Trophoblast cell (in vitro differentiated cells and primary cell): ENCODE measurements at regions not wholly inside any gene's neighbourhood (a gene's known extent, or its start where the extent isn't known, plus 50 kb on each side); places are given as distances from the start of the nearest gene placed in this dataset.

Experiments
- DNase-seq, 2 donors: peaks; one replicate each; pipeline ENCODE4 v3.0.0-alpha.2; 2016
- H2AFZ ChIP-seq: 2 replicates; pipeline ENCODE4 v1.6.1; 2013; ENCODE audit warnings: low read length, moderate library complexity, mild to moderate bottlenecking; ENCODE audit not compliant: insufficient read depth, poor library complexity
- H2AK5ac ChIP-seq: 2 replicates; pipeline ENCODE4 v1.6.1; 2013; ENCODE audit warnings: mild to moderate bottlenecking, low read length
- H2BK120ac ChIP-seq: 2 replicates; pipeline ENCODE4 v1.6.1; 2013; ENCODE audit warnings: low read length, mild to moderate bottlenecking, moderate library complexity; ENCODE audit not compliant: insufficient read depth, poor library complexity
- H2BK12ac ChIP-seq: 2 replicates; pipeline ENCODE4 v1.6.1; 2013; ENCODE audit warnings: mild to moderate bottlenecking, low read length, moderate library complexity
- H2BK5ac ChIP-seq: 2 replicates; pipeline ENCODE4 v1.6.1; 2013; ENCODE audit warnings: low read length, low read depth, moderate library complexity, mild to moderate bottlenecking; ENCODE audit not compliant: poor library complexity
- H3K14ac ChIP-seq: 2 replicates; pipeline ENCODE4 v1.6.1; 2013; ENCODE audit warnings: mild to moderate bottlenecking, low read length
- H3K18ac ChIP-seq: 2 replicates; pipeline ENCODE4 v1.6.1; 2013; ENCODE audit warnings: mild to moderate bottlenecking, low read length
- H3K23ac ChIP-seq: 2 replicates; pipeline ENCODE4 v1.6.1; 2013; ENCODE audit warnings: low read length
- H3K27ac ChIP-seq: 2 replicates; pipeline ENCODE4 v1.5.1; 2013; ENCODE audit warnings: low read depth, mild to moderate bottlenecking, inconsistent platforms, low read length, moderate library complexity
- H3K27me3 ChIP-seq: 2 replicates; pipeline ENCODE4 v1.6.1; 2013; ENCODE audit warnings: inconsistent platforms, mild to moderate bottlenecking, low read length, moderate library complexity; ENCODE audit not compliant: insufficient read depth
- H3K36me3 ChIP-seq, 2 experiments: 1 replicate in 1 of 2; 2 replicates in 1 of 2; pipeline ENCODE4 v1.6.1; 2013; ENCODE audit warnings: low read length in 2 of 2, mild to moderate bottlenecking in 2 of 2, moderate library complexity in 1 of 2; ENCODE audit not compliant: insufficient read depth in 2 of 2, control insufficient read depth in 1 of 2
- H3K4ac ChIP-seq: 2 replicates; pipeline ENCODE4 v1.6.1; 2013; ENCODE audit warnings: low read depth, mild to moderate bottlenecking, low read length, moderate library complexity
- H3K4me1 ChIP-seq, 2 experiments: 1 replicate in 1 of 2; 2 replicates in 1 of 2; pipeline ENCODE4 v1.6.1; 2013; ENCODE audit warnings: low read length in 2 of 2, mild to moderate bottlenecking in 2 of 2, moderate library complexity in 1 of 2; ENCODE audit not compliant: insufficient read depth in 2 of 2, control insufficient read depth in 1 of 2
- H3K4me2 ChIP-seq: 2 replicates; pipeline ENCODE4 v1.6.1; 2013; ENCODE audit warnings: inconsistent platforms, mild to moderate bottlenecking, low read length, moderate library complexity
- H3K4me3 ChIP-seq: 2 replicates; pipeline ENCODE4 v1.5.1; 2013; ENCODE audit warnings: mild to moderate bottlenecking, low read depth, low read length, inconsistent platforms
- H3K79me1 ChIP-seq: one replicate; pipeline ENCODE4 v1.6.1; 2013; ENCODE audit warnings: low read length
- H3K79me2 ChIP-seq: 2 replicates; pipeline ENCODE4 v1.6.1; 2013; ENCODE audit warnings: low read length, mild to moderate bottlenecking; ENCODE audit not compliant: control insufficient read depth, insufficient read depth, poor library complexity
- H3K9ac ChIP-seq: 2 replicates; pipeline ENCODE4 v1.6.1; 2013; ENCODE audit warnings: mild to moderate bottlenecking, low read length
- H3K9me3 ChIP-seq: 2 replicates; pipeline ENCODE4 v1.6.1; 2013; ENCODE audit warnings: low read depth, mild to moderate bottlenecking, control low read depth, inconsistent platforms, low read length; ENCODE audit not compliant: insufficient read depth
- H4K12ac ChIP-seq: 2 replicates; pipeline ENCODE4 v1.6.1; 2013; ENCODE audit warnings: low read depth, mild to moderate bottlenecking, low read length, moderate library complexity
- H4K8ac ChIP-seq: 2 replicates; pipeline ENCODE4 v1.6.1; 2013; ENCODE audit warnings: low read depth, mild to moderate bottlenecking, low read length, moderate library complexity
- H4K91ac ChIP-seq: one replicate; pipeline ENCODE4 v1.6.1; 2013; ENCODE audit warnings: low read depth, mild to moderate bottlenecking, low read length, moderate library complexity
- WGBS: extraction: QIAGEN DNeasy Blood & Tissue Kit; methylation state at CpG from one replicate; pipeline ENCODE4 v1.1.7; 2013; ENCODE audit warnings: missing lambda C conversion rate; ENCODE audit not compliant: insufficient read length, insufficient coverage; ENCODE audit errors: extremely low coverage; 5-methylcytosine and 5-hydroxymethylcytosine counted together

GRCh38 chr10:62654966-62655336 is 149.6 kb upstream of the ADO start:
- Histone ChIP-seq H3K9me3 (peaks cover 5% of the 10 kb centered on the region), H4K8ac (no peak overlapping the region), H2BK120ac (no peak overlapping the region), H2BK5ac (no peak overlapping the region), H2AFZ (no peak overlapping the region), H3K4ac (no peak overlapping the region), H4K91ac (no peak overlapping the region), H3K27ac (no peak overlapping the region), H4K12ac (no peak overlapping the region), H2BK12ac (no peak overlapping the region), H3K9ac (no peak overlapping the region), H3K36me3 (no peaks in the 10 kb centered on the region), H3K79me1 (no peaks in the 10 kb centered on the region), H3K23ac (no peak overlapping the region), H3K14ac (no peak overlapping the region), H3K27me3 (no peaks in the 10 kb centered on the region), H3K4me1 (no peaks in the 10 kb centered on the region), H3K79me2 (no peaks in the 10 kb centered on the region), H2AK5ac (no peak overlapping the region), H3K4me3 (no peak overlapping the region), H3K4me2 (no peak overlapping the region), H3K18ac (no peak overlapping the region)
- WGBS, result no CpG with 5 or more reads among the region's 1 CpG
- DNase-seq, result no peak

- Histone ChIP-seq H3K23ac (no peak overlapping the region), H3K9me3 (peaks cover 5% of the 10 kb centered on the region), H3K9ac (no peak overlapping the region), H4K12ac (no peak overlapping the region), H3K4ac (no peak overlapping the region), H2BK5ac (no peak overlapping the region), H4K8ac (no peak overlapping the region), H2BK12ac (no peak overlapping the region), H3K36me3 (no peaks in the 10 kb centered on the region), H3K4me1 (no peaks in the 10 kb centered on the region), H4K91ac (no peak overlapping the region), H2AFZ (no peak overlapping the region), H2BK120ac (no peak overlapping the region), H3K79me1 (no peaks in the 10 kb centered on the region), H2AK5ac (no peak overlapping the region), H3K79me2 (no peaks in the 10 kb centered on the region), H3K18ac (no peak overlapping the region), H3K14ac (no peak overlapping the region), H3K27me3 (no peaks in the 10 kb centered on the region), H3K4me2 (no peak overlapping the region), H3K4me3 (no peak overlapping the region), H3K27ac (no peak overlapping the region)
- DNase-seq, result no peak
- WGBS, result no CpG with 5 or more reads among the region's 6 CpGs
These were observed 149.1 kb upstream of the ADO start for GRCh38 chr10:62655337-62655994.

- H3K4ac ChIP-seq, result no peak overlapping the region
- no peaks in the 10 kb centered on the region for H3K79me2 ChIP-seq
- H4K8ac ChIP-seq, result no peak overlapping the region
- H3K9ac ChIP-seq, result no peak overlapping the region
- H3K14ac ChIP-seq, result no peak overlapping the region
- no peak overlapping the region for H2AK5ac ChIP-seq
- no peak for DNase-seq
- H3K36me3 ChIP-seq, result no peaks in the 10 kb centered on the region
- H2BK120ac ChIP-seq, result no peak overlapping the region
- H2BK5ac ChIP-seq, result no peak overlapping the region
- no peak overlapping the region for H4K91ac ChIP-seq
- no peaks in the 10 kb centered on the region for H3K4me1 ChIP-seq
- no peak overlapping the region for H3K27ac ChIP-seq
- no peak overlapping the region for H4K12ac ChIP-seq
- no peaks in the 10 kb centered on the region for H3K79me1 ChIP-seq
- H3K27me3 ChIP-seq, result no peaks in the 10 kb centered on the region
- H3K18ac ChIP-seq, result no peak overlapping the region
- H3K23ac ChIP-seq, result no peak overlapping the region
- H3K9me3 ChIP-seq, result peaks cover 6% of the 10 kb centered on the region
- no peak overlapping the region for H2BK12ac ChIP-seq
- H3K4me3 ChIP-seq, result no peak overlapping the region
- WGBS, result no CpG with 5 or more reads among the region's 20 CpGs
- H3K4me2 ChIP-seq, result no peak overlapping the region
- H2AFZ ChIP-seq, result no peak overlapping the region
These were observed 147.2 kb upstream of the ADO start for GRCh38 chr10:62657244-62657835.

GRCh38 chr10:62658516-62658915 is 146.0 kb upstream of the ADO start:
- no peak overlapping the region for H2BK120ac ChIP-seq
- H3K4me1 ChIP-seq, result no peaks in the 10 kb centered on the region
- WGBS, result no CpG with 5 or more reads among the region's 8 CpGs

More at GRCh38 chr10:62658516-62658915, 146.0 kb upstream of the ADO start:
- H3K9ac ChIP-seq, result no peak overlapping the region
- H2AK5ac ChIP-seq, result no peak overlapping the region
- no peaks in the 10 kb centered on the region for H3K79me2 ChIP-seq
- H4K8ac ChIP-seq, result no peak overlapping the region
- no peaks in the 10 kb centered on the region for H3K79me1 ChIP-seq
- peaks cover 8% of the 10 kb centered on the region for H3K9me3 ChIP-seq
- H2BK12ac ChIP-seq, result no peak overlapping the region
- no peak overlapping the region for H2AFZ ChIP-seq
- H2BK5ac ChIP-seq, result no peak overlapping the region
- no peak for DNase-seq
- no peaks in the 10 kb centered on the region for H3K36me3 ChIP-seq
- no peak overlapping the region for H4K12ac ChIP-seq
- no peak overlapping the region for H3K4me2 ChIP-seq
- H3K4me3 ChIP-seq, result peak overlapping the region; percentile 14
- no peaks in the 10 kb centered on the region for H3K27me3 ChIP-seq
- no peak overlapping the region for H3K14ac ChIP-seq
- no peak overlapping the region for H3K18ac ChIP-seq
- no peak overlapping the region for H3K4ac ChIP-seq
- H3K27ac ChIP-seq, result no peak overlapping the region
- no peak overlapping the region for H3K23ac ChIP-seq
- H4K91ac ChIP-seq, result no peak overlapping the region
